GM12872 (cell line): ENCODE measurements at regions not wholly inside any gene's neighbourhood (a gene's known extent, or its start where the extent isn't known, plus 50 kb on each side); places are given as distances from the start of the nearest gene placed in this dataset.

Source experiments
- CTCF ChIP-seq: IDR thresholded peaks from 3 replicates; pipeline ENCODE4 v1.5.1; 2011; ENCODE audit warnings: low read depth, mild to moderate bottlenecking, low read length, moderate library complexity; ENCODE audit not compliant: insufficient read depth

- no peak for TF ChIP-seq CTCF
Measured at GRCh38 chr4:89538171-89538570, 230.6 kb upstream of the GPRIN3 start.

GRCh38 chr4:89537281-89537680 lies 229.7 kb upstream of the GPRIN3 start:
- no peak for TF ChIP-seq CTCF

DNA sequence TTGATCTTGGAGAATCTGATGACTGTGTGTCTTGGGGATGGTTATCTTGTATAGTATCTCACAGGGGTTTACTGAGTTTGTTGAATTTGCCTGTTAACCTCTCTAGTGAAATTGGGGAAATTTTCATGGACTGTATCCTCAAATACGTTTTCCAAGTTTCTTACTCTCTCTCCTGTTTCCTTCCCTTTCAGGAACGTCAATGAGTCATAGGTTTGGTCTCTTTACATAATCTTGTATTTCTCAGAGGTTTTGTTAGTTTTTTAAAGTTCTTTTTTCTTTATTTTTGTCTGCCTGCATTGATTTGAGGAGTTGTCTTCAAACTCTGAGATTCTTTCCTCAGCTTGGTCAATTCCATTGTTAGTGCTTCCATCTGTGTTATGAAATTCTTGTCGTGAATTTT lies 227.7 kb upstream of the GPRIN3 start:
- TF ChIP-seq CTCF = no peak

DNA sequence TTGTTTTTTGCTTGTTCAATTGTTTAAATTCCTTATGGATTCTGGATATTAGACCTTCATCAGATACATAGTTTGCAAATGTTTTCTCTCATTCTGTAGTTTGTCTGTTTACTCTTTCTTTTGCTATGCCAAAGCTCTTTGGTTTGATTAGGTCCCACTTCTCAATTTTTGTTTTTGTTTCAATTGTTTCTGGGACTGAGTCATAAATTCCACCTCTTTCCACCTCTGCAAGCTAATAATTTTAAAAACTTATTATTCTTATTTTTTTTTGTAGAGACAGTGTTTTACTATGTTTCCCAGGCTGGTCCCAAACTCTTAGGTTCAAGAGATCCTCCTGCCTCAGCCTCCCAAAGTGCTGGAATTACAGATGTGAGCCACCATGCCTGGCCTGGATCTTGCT lies 226.8 kb upstream of the GPRIN3 start:
- TF ChIP-seq CTCF = no peak

DNA sequence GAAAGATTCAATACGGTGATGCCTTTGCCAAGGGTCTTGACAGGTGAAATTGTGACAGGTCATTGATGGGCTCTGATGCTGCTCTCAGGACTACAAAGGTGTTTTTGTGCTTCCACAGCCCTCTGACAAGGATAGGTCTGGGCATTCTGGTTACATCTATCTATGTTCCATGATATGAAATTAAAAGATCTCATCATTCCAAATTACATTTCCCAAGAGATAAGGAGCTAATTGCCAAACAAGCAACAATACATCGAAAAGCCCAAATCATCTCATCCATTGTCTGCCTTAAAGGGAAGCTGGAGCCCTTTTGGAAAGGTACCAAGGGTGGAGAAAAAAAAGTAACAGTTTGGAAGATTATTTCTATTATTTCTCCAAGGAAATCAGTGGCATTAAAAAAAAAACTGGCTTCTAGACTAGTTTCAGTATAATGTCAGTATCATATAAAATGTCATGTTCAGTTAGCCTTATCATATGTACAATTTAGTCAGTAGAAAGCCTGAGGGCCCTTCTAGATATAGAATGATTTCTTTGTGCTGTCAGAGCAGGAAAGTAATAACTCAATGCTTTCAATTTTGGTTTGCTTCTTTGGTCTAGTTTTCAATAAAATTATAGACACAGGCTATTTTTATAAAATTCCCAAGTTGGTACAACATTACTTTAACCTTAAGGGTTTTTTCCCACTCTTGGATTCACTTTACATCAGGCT lies 224.5 kb upstream of the GPRIN3 start:
- no peak for TF ChIP-seq CTCF

DNA sequence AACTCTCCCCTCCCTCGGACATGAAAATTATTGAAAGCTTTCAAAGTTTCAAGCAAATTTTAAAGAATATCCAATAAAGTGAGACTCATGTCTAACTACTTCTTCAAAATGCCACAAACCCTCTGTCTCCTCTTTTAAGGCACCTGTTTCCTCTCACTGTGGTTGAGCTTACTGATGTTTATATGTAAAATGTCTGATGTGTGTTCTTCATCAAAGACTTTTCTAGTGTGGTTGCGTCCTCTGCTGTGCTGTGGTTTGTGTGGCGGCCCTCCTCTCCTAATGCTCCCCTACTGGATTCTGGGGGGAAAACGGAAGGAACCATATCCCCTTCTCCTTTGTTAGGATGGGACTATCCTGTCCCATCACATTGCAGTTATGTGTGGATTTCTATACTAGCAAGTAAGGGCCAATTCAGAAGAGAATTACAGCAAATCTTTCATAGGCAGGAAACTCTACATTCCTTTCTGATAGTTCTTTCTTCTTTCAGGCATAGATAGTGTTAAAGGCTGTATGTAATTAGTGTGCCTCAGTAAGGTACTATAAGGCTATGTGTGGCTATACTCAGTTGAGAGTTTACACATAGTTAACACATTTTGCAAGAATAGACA lies 221.0 kb upstream of the GPRIN3 start:
- no peak for TF ChIP-seq CTCF

DNA sequence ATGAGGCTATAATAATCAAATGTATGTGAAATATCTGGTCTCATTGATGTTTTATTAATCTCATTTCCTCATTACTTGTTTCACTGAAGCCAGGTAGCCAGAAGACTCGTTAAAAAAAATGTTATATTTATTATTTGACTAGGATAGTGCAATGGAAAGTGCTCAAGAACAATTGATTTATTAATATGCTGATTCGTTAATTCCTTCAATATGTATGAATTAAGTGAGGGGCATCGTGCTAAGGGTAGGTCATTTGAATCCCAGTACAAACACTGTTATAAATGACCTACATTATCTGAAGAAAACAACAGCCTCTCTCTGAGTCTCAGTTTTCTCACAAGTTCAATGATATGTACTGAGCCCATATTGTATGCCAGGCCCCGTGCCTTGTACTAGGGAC lies 214.2 kb upstream of the GPRIN3 start:
- no peak for TF ChIP-seq CTCF
